H9 (cell line): ENCODE measurements at regions not wholly inside any gene's neighbourhood (a gene's known extent, or its start where the extent isn't known, plus 50 kb on each side); places are given as distances from the start of the nearest gene placed in this dataset.

Experiments used
- DNase-seq: peaks from one replicate; pipeline ENCODE4 v3.0.0-alpha.2; 2017
- H2AFZ ChIP-seq: one replicate; pipeline ENCODE4 v1.6.1; 2013; ENCODE audit warnings: mild to moderate bottlenecking, low read length, control low read depth, moderate library complexity
- H2AK5ac ChIP-seq: 2 replicates; pipeline ENCODE4 v1.6.1; 2013; ENCODE audit warnings: low read length, control low read depth, mixed read lengths; ENCODE audit not compliant: insufficient read length
- H2BK120ac ChIP-seq: one replicate; pipeline ENCODE4 v1.6.1; 2013; ENCODE audit warnings: low read depth, mild to moderate bottlenecking, low read length, control low read depth, inconsistent platforms; ENCODE audit not compliant: poor library complexity, severe bottlenecking
- H2BK12ac ChIP-seq: 2 replicates; pipeline ENCODE4 v1.6.1; 2013; ENCODE audit warnings: low read length, control low read depth, mixed read lengths, low read depth; ENCODE audit not compliant: insufficient read length
- H2BK15ac ChIP-seq: 2 replicates; pipeline ENCODE4 v1.6.1; 2013; ENCODE audit warnings: low read depth, low read length, control low read depth
- H2BK20ac ChIP-seq: one replicate; pipeline ENCODE4 v1.6.1; 2013; ENCODE audit warnings: low read depth, mild to moderate bottlenecking, low read length, control low read depth, inconsistent platforms; ENCODE audit not compliant: poor library complexity, severe bottlenecking
- H2BK5ac ChIP-seq: 2 replicates; pipeline ENCODE4 v1.6.1; 2013; ENCODE audit warnings: low read length, control low read depth, mixed read lengths; ENCODE audit not compliant: insufficient read length
- H3K14ac ChIP-seq: 2 replicates; pipeline ENCODE4 v1.6.1; 2013; ENCODE audit warnings: low read length, control low read depth; ENCODE audit not compliant: insufficient read depth
- H3K18ac ChIP-seq: 2 replicates; pipeline ENCODE4 v1.6.1; 2013; ENCODE audit warnings: low read depth, mild to moderate bottlenecking, mixed read lengths, low read length, control low read depth; ENCODE audit not compliant: insufficient read length
- H3K23ac ChIP-seq: 2 replicates; pipeline ENCODE4 v1.6.1; 2013; ENCODE audit warnings: low read length, control low read depth, mixed read lengths, low read depth; ENCODE audit not compliant: insufficient read length
- H3K23me2 ChIP-seq: 2 replicates; pipeline ENCODE4 v1.6.1; 2013; ENCODE audit warnings: low read depth, mild to moderate bottlenecking, mixed read lengths, low read length, control low read depth; ENCODE audit not compliant: insufficient read length, poor library complexity, severe bottlenecking
- H3K27ac ChIP-seq: 2 replicates; pipeline ENCODE4 v1.5.1; 2013; ENCODE audit warnings: low read length, control low read depth, mixed read lengths, low read depth; ENCODE audit not compliant: insufficient read length
- H3K27me3 ChIP-seq: 2 replicates; pipeline ENCODE4 v1.6.1; 2013; ENCODE audit warnings: low read length, control low read depth, inconsistent platforms; ENCODE audit not compliant: insufficient read depth
- H3K4ac ChIP-seq: 2 replicates; pipeline ENCODE4 v1.6.1; 2013; ENCODE audit warnings: low read depth, mild to moderate bottlenecking, control low read depth, inconsistent platforms, low read length, moderate library complexity
- H3K4me1 ChIP-seq: 2 replicates; pipeline ENCODE4 v1.6.1; 2013; ENCODE audit warnings: low read length, control low read depth, inconsistent platforms; ENCODE audit not compliant: insufficient read depth
- H3K4me2 ChIP-seq: 2 replicates; pipeline ENCODE4 v1.6.1; 2013; ENCODE audit warnings: low read length, control low read depth, mixed read lengths; ENCODE audit not compliant: insufficient read length, insufficient read depth
- H3K56ac ChIP-seq: 2 replicates; pipeline ENCODE4 v1.6.1; 2013; ENCODE audit warnings: low read depth, mild to moderate bottlenecking, mixed read lengths, low read length, control low read depth; ENCODE audit not compliant: insufficient read length
- H3K79me1 ChIP-seq: 2 replicates; pipeline ENCODE4 v1.6.1; 2013; ENCODE audit warnings: low read depth, mild to moderate bottlenecking, moderate library complexity, low read length, control low read depth, inconsistent platforms; ENCODE audit not compliant: insufficient read depth, poor library complexity, severe bottlenecking
- H3K79me2 ChIP-seq: 2 replicates; pipeline ENCODE4 v1.6.1; 2013; ENCODE audit warnings: low read length, control low read depth, inconsistent platforms; ENCODE audit not compliant: insufficient read depth
- H3K9ac ChIP-seq: 2 replicates; pipeline ENCODE4 v1.6.1; 2013; ENCODE audit warnings: low read length, control low read depth, mixed read lengths; ENCODE audit not compliant: insufficient read length; ENCODE audit errors: extremely low read depth
- H3K9me3 ChIP-seq: one replicate; pipeline ENCODE4 v1.6.1; 2013; ENCODE audit warnings: low read depth, low read length, inconsistent platforms; ENCODE audit not compliant: control insufficient read depth
- H3T11ph ChIP-seq: one replicate; pipeline ENCODE4 v1.6.1; 2013; ENCODE audit warnings: mild to moderate bottlenecking, low read length, control low read depth, inconsistent platforms
- H4K20me1 ChIP-seq: one replicate; pipeline ENCODE4 v1.6.1; 2013; ENCODE audit not compliant: control insufficient read depth, insufficient read length, insufficient read depth
- H4K5ac ChIP-seq: 2 replicates; pipeline ENCODE4 v1.6.1; 2013; ENCODE audit warnings: low read depth, mild to moderate bottlenecking, mixed read lengths, low read length, control low read depth; ENCODE audit not compliant: insufficient read length
- H4K8ac ChIP-seq: replicated peaks from 2 replicates; pipeline ENCODE4 v1.6.1; 2013; ENCODE audit warnings: low read length, control low read depth, mixed read lengths, low read depth; ENCODE audit not compliant: insufficient read length
- H4K91ac ChIP-seq: 2 replicates; pipeline ENCODE4 v1.6.1; 2013; ENCODE audit warnings: low read depth, mild to moderate bottlenecking, moderate library complexity, mixed read lengths, low read length, control low read depth; ENCODE audit not compliant: insufficient read length
- H3K27ac Mint-ChIP-seq, 3 experiments: 2 replicates in 2 of 3; 3 replicates in 1 of 3; pipeline ENCODE4 v1.8.0; 2020 to 2021; ENCODE audit warnings: mixed read lengths in 3 of 3, mild to moderate bottlenecking in 1 of 3, moderate library complexity in 1 of 3
- H3K27me3 Mint-ChIP-seq: 2 replicates; pipeline ENCODE4 v1.8.0; 2021; ENCODE audit warnings: low read depth, mild to moderate bottlenecking, moderate library complexity, mixed read lengths
- H3K36me3 Mint-ChIP-seq, 3 experiments: 2 replicates in 2 of 3; 3 replicates in 1 of 3; pipeline ENCODE4 v1.8.0; 2020 to 2021; ENCODE audit warnings: low read depth in 3 of 3, mixed read lengths in 3 of 3; ENCODE audit not compliant: insufficient read depth in 1 of 3
- H3K4me1 Mint-ChIP-seq, 2 experiments: 2 replicates each; pipeline ENCODE4 v1.8.0; 2020; ENCODE audit warnings: mixed read lengths in 2 of 2
- H3K4me3 Mint-ChIP-seq, 2 experiments: 2 replicates in 1 of 2; 3 replicates in 1 of 2; pipeline ENCODE4 v1.8.0; 2020 to 2021; ENCODE audit warnings: mild to moderate bottlenecking in 2 of 2, mixed read lengths in 2 of 2, moderate library complexity in 1 of 2
- H3K9me3 Mint-ChIP-seq, 2 experiments: 2 replicates in 1 of 2; 3 replicates in 1 of 2; pipeline ENCODE4 v1.8.0; 2020; ENCODE audit warnings: mild to moderate bottlenecking in 2 of 2, mixed read lengths in 2 of 2, moderate library complexity in 1 of 2
- CTCF ChIP-seq: fragments of 200-600 bp; sonication (generic); conservative IDR thresholded peaks from 3 replicates; pipeline ENCODE4 v1.8.0; 2021; ENCODE audit warnings: antibody characterized with exemption, mild to moderate bottlenecking
- WGBS: extraction: QIAGEN DNeasy Blood & Tissue Kit; methylation state at CpG from one replicate; pipeline ENCODE4 v1.1.7; 2013; ENCODE audit warnings: missing lambda C conversion rate, low lambda C conversion rate, mixed read lengths; ENCODE audit not compliant: insufficient read length; ENCODE audit errors: extremely low coverage; 5-methylcytosine and 5-hydroxymethylcytosine counted together

- no peak overlapping the region for H2BK5ac ChIP-seq
- WGBS: no CpG with 5 or more reads among the region's 2 CpGs
Observed at GRCh38 chr17:15101175-15101574, 164.0 kb downstream of the PMP22 start.

More at GRCh38 chr17:15101175-15101574, 164.0 kb downstream of the PMP22 start:
- Histone ChIP-seq H3K14ac (no peak overlapping the region), H3K23ac (no peak overlapping the region), H2BK12ac (no peak overlapping the region), H3K4me1 (peaks cover 2% of the 10 kb centered on the region; the same call in 1 of the 2 replicates), H4K20me1 (no peaks in the 10 kb centered on the region), H2BK120ac (no peak overlapping the region), H2AFZ (no peak overlapping the region), H3K56ac (no peak overlapping the region), H3K79me1 (no peaks in the 10 kb centered on the region), H3K18ac (no peak overlapping the region), H3K4ac (no peak overlapping the region), H3K27me3 (no peaks in the 10 kb centered on the region), H4K91ac (no peak overlapping the region), H3K27ac (no peak overlapping the region), H2BK20ac (no peak overlapping the region), H3K23me2 (no peaks in the 10 kb centered on the region), H3K9me3 (no peaks in the 10 kb centered on the region), H3T11ph (no peak overlapping the region), H2BK15ac (no peak overlapping the region), H4K5ac (no peak overlapping the region), H3K9ac (no peak overlapping the region), H4K8ac (no peak overlapping the region), H2AK5ac (no peak overlapping the region), H3K4me2 (no peak overlapping the region), H3K79me2 (no peaks in the 10 kb centered on the region)
- peaks cover 20 to 22% of the 10 kb centered on the region in 2 experiments for H3K4me1 Mint-ChIP-seq
- TF ChIP-seq CTCF: no peak
- H3K27ac Mint-ChIP-seq: no peak overlapping the region
- H3K36me3 Mint-ChIP-seq: peaks cover 0 to 7% (median 6%) of the 10 kb centered on the region in 3 experiments; a peak in 5 of 7 replicates
- H3K27me3 Mint-ChIP-seq: peaks cover 1% of the 10 kb centered on the region; the same call in 1 of the 2 replicates
- peaks cover 0 to 2% of the 10 kb centered on the region in 2 experiments; a peak in 2 of 5 replicates for H3K9me3 Mint-ChIP-seq
- H3K4me3 Mint-ChIP-seq: no peak overlapping the region
- no peak for DNase-seq
